ENCODE measurements at regions not wholly inside any gene's neighbourhood (a gene's known extent, or its start where the extent isn't known, plus 50 kb on each side); places are given as distances from the start of the nearest gene placed in this dataset.

GRCh38 chr9:113741886-113742854 lies 133.9 kb upstream of the ZNF618 start:
- no peak for DNase-seq (ENCODE audit: low read depth)
- no peak overlapping the region for H3K4me3 ChIP-seq (ENCODE audit: low read depth, low read length)
- TF ChIP-seq, protein P1, sequence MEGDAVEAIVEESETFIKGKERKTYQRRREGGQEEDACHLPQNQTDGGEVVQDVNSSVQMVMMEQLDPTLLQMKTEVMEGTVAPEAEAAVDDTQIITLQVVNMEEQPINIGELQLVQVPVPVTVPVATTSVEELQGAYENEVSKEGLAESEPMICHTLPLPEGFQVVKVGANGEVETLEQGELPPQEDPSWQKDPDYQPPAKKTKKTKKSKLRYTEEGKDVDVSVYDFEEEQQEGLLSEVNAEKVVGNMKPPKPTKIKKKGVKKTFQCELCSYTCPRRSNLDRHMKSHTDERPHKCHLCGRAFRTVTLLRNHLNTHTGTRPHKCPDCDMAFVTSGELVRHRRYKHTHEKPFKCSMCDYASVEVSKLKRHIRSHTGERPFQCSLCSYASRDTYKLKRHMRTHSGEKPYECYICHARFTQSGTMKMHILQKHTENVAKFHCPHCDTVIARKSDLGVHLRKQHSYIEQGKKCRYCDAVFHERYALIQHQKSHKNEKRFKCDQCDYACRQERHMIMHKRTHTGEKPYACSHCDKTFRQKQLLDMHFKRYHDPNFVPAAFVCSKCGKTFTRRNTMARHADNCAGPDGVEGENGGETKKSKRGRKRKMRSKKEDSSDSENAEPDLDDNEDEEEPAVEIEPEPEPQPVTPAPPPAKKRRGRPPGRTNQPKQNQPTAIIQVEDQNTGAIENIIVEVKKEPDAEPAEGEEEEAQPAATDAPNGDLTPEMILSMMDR (conservative IDR thresholded peaks at IDR 0.05; ENCODE audit: low read depth, low read length) = no peak

DNA sequence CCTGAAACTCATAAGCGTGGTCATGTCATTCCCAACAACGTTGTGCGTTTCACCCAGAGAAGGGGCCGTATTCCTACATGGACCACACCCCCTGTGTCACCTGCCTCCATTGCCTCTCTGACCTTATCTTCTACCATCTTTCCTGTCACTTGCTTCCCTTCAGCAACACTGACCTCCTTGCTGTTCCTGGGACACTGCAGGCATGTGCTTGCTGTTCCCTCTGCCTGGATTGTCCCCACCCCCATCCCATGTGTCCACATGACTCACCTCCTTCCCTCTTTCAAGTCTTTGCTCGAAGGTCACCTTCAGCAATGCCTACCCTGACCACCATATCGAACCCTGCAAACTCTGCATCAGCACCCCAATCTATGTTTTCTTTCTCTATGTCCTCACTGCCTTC lies 133.2 kb upstream of the ZNF618 start:
- no peak overlapping the region for H3K4me3 ChIP-seq (ENCODE audit: low read depth, low read length)
- DNase-seq (ENCODE audit: low read depth) = no peak
- TF ChIP-seq, protein P1 (conservative IDR thresholded peaks at IDR 0.05; ENCODE audit: low read depth, low read length) = no peak

- TF ChIP-seq, protein P1 (conservative IDR thresholded peaks at IDR 0.05; ENCODE audit: low read depth, low read length) = no peak
These were observed 129.6 kb upstream of the ZNF618 start for GRCh38 chr9:113746486-113746885.

GRCh38 chr9:113748135-113748534 lies 128.0 kb upstream of the ZNF618 start:
- no peak overlapping the region for H3K4me3 ChIP-seq (ENCODE audit: low read depth, low read length)
- TF ChIP-seq, protein P1 (conservative IDR thresholded peaks at IDR 0.05; ENCODE audit: low read depth, low read length) = no peak
- DNase-seq (ENCODE audit: low read depth) = no peak

More at GRCh38 chr9:113746486-113746885, 129.6 kb upstream of the ZNF618 start:
- DNase-seq (ENCODE audit: low read depth) = no peak
- H3K4me3 ChIP-seq (ENCODE audit: low read depth, low read length) = no peak overlapping the region

DNA sequence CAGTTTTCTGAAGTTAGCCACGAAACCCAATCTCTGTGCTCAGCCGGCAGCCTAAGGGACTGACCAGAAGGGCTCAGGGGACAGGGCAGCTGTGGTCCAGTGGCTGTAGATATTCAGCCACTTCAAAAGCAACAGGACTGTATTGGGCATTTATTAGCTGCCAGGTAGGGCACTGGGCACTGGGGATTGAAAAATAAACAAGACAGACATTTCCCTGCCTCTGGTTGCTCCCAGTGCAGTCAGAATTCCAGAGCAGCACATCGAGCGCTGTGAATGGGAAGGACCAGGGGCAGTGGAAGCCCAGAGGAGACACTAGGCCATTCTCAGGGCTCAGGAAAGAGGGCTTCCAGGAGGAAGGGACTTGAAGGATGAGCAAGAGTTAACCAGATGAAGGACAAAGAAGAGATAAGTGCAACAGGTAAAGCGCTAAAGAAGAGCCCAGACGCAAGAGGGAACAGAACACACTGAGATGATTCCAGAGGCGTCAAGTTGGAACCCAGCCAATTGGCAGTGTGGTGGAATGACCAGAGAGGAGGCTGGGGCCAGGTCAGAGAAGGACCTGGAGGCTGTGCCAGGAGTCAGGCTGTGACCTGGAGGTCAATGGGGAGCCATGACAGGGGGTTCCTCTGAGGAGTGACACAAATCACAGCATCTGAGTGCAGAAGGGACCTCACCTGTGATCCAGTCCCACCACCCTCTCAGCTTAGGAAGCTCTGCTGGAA lies 122.5 kb upstream of the ZNF618 start:
- DNase-seq (ENCODE audit: low read depth) = no peak
- TF ChIP-seq, protein P1 (conservative IDR thresholded peaks at IDR 0.05; ENCODE audit: low read depth, low read length) = no peak

DNA sequence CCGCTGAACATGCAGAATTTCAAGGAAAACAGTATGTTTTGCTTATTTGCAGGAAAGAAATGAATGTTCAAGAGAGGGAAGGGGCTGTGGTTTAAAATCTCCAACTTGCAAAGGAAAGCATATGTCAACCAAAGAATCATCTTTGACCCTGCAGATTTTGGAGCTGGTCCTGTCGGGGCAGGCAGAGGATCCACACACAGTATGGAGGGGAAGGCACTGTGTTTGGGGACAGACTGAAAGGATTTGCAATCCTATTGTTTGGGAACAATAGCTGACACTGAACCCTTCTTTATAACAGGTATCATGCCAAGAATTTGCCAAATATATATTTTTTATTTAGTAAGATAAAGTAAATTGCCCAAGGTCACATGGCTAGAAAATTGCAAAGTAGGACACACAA lies 121.4 kb upstream of the ZNF618 start:
- H3K4me3 ChIP-seq (ENCODE audit: low read depth, low read length) = no peak overlapping the region
- TF ChIP-seq, protein P1 (conservative IDR thresholded peaks at IDR 0.05; ENCODE audit: low read depth, low read length) = no peak
- DNase-seq (ENCODE audit: low read depth) = no peak

More for the DNA sequence above, 122.5 kb upstream of the ZNF618 start:
- no peak overlapping the region for H3K4me3 ChIP-seq (ENCODE audit: low read depth, low read length)

Measured in epithelial cell of proximal tubule (primary cell).